OCI-M2 (cell line): ENCODE measurements at regions not wholly inside any gene's neighbourhood (a gene's known extent, or its start where the extent isn't known, plus 50 kb on each side); places are given as distances from the start of the nearest gene placed in this dataset.

Experiments used
- DNase-seq: peaks from one replicate; lab custom pipeline; 2025; ENCODE audit not compliant: unreplicated experiment; lab: John Stamatoyannopoulos, UW

- DNase-seq: no peak
These were observed 54.5 kb upstream of the PRICKLE1 start for GRCh38 chr12:42643881-42644579.

GRCh38 chr12:42641221-42641885 is 51.8 kb upstream of the PRICKLE1 start:
- no peak for DNase-seq

GRCh38 chr12:42640391-42640790 is 50.8 kb upstream of the PRICKLE1 start:
- DNase-seq: no peak

- DNase-seq: no peak
These were observed 50.0 kb upstream of the PRICKLE1 start for GRCh38 chr12:42639556-42639955.
